ENCODE measurements at regions not wholly inside any gene's neighbourhood (a gene's known extent, or its start where the extent isn't known, plus 50 kb on each side); places are given as distances from the start of the nearest gene placed in this dataset.

GRCh38 chr5:152689250-152689711 is 284.2 kb upstream of the NMUR2 start:
- ATAC-seq (ENCODE audit: low read depth): no peak
- 79% methylated on average over 5 of the region's 5 CpGs for WGBS (ENCODE audit: insufficient coverage)
- H4K20me1 ChIP-seq (ENCODE audit: control insufficient read depth, insufficient read depth, low read length, poor library complexity, severe bottlenecking): no peaks in the 10 kb centered on the region
- CTCF ChIA-PET: no interaction called here
- no peaks in the 10 kb centered on the region for H3K36me3 ChIP-seq (replicated peaks in 1 of 2; ENCODE audit: control extremely low read depth in 1 of 2, control insufficient read depth in 1 of 2, extremely low read depth in 1 of 2, insufficient read depth in 2 of 2, low read length in 1 of 2)
- POLR2A ChIA-PET: no interaction called here
- no peaks in the 10 kb centered on the region for H3K79me2 ChIP-seq (ENCODE audit: control insufficient read depth, insufficient read depth, low read length)
- peaks cover 0 to 10% (median 0%) of the 10 kb centered on the region in 3 donors for H3K9me3 ChIP-seq (ENCODE audit: control extremely low read depth in 1 of 3, control insufficient read depth in 2 of 3, insufficient read depth in 1 of 3, low read length in 2 of 3)
- H3K27me3 ChIP-seq (replicated peaks in 1 of 4; ENCODE audit: control extremely low read depth in 1 of 4, control insufficient read depth in 3 of 4, insufficient read depth in 4 of 4, low read length in 3 of 4): no peaks in the 10 kb centered on the region
- H3K9me3 Mint-ChIP-seq (ENCODE audit: insufficient read depth): peaks cover 3% of the 10 kb centered on the region
- H3K4me3 Mint-ChIP-seq: no peak overlapping the region
- H3K27ac ChIP-seq (ENCODE audit: low read length in 2 of 2): no peak overlapping the region
- no peak for DNase-seq
- H3K27me3 Mint-ChIP-seq: no peaks in the 10 kb centered on the region
- H3K4me1 Mint-ChIP-seq: no peaks in the 10 kb centered on the region
- no peak overlapping the region for H3K9ac ChIP-seq (ENCODE audit: low read length)
- no peak overlapping the region for H2AFZ ChIP-seq (ENCODE audit: insufficient read depth, low read depth, low read length, poor library complexity, severe bottlenecking)
- no peak overlapping the region for H3K4me2 ChIP-seq (replicated peaks; ENCODE audit: low read depth, low read length, poor library complexity, severe bottlenecking)
- no peak overlapping the region for H3K27ac Mint-ChIP-seq
- H3K4me1 ChIP-seq (ENCODE audit: control insufficient read depth in 2 of 2, insufficient read depth in 2 of 2, low read length in 2 of 2): no peaks in the 10 kb centered on the region
- intact Hi-C loops (cut with micrococcal nuclease): no loop called here
- no peak overlapping the region for H3K4me3 ChIP-seq (ENCODE audit: control extremely low read depth in 1 of 5, extremely low read depth in 1 of 5, insufficient read depth in 1 of 5, low read depth in 2 of 5, low read length in 4 of 5)
- TF ChIP-seq EZH2 (IDR thresholded peaks at IDR 0.05; ENCODE audit: borderline replicate concordance, insufficient read depth, low read depth, low read length, poor library complexity, severe bottlenecking) (no peak), CTCF (IDR thresholded peaks at IDR 0.05) (no peak)

GRCh38 chr5:152694231-152694630 is 289.2 kb upstream of the NMUR2 start:
- ChIA-PET CTCF (no interaction called here), POLR2A (no interaction called here)
- intact Hi-C loops (cut with micrococcal nuclease): no loop called here
- H3K9me3 Mint-ChIP-seq (ENCODE audit: insufficient read depth): peaks cover 2% of the 10 kb centered on the region
- DNase-seq (no peak), ATAC-seq (ENCODE audit: low read depth) (no peak)
- WGBS (ENCODE audit: insufficient coverage): no CpG with 5 or more reads among the region's 2 CpGs
- no peak overlapping the region for H2AFZ ChIP-seq (ENCODE audit: insufficient read depth, low read depth, low read length, poor library complexity, severe bottlenecking)
- no peak overlapping the region for H3K4me3 ChIP-seq (ENCODE audit: control extremely low read depth in 1 of 5, extremely low read depth in 1 of 5, insufficient read depth in 1 of 5, low read depth in 2 of 5, low read length in 4 of 5)
- no peaks in the 10 kb centered on the region for H3K36me3 ChIP-seq (replicated peaks in 1 of 2; ENCODE audit: control extremely low read depth in 1 of 2, control insufficient read depth in 1 of 2, extremely low read depth in 1 of 2, insufficient read depth in 2 of 2, low read length in 1 of 2)
- no peaks in the 10 kb centered on the region for H3K79me2 ChIP-seq (ENCODE audit: control insufficient read depth, insufficient read depth, low read length)
- no peak overlapping the region for H3K27ac Mint-ChIP-seq
- no peak overlapping the region for H3K27ac ChIP-seq (ENCODE audit: low read length in 2 of 2)
- TF ChIP-seq EZH2 (IDR thresholded peaks at IDR 0.05; ENCODE audit: borderline replicate concordance, insufficient read depth, low read depth, low read length, poor library complexity, severe bottlenecking) (no peak), CTCF (IDR thresholded peaks at IDR 0.05) (no peak)
- no peak overlapping the region for H3K9ac ChIP-seq (ENCODE audit: low read length)
- no peak overlapping the region for H3K4me2 ChIP-seq (replicated peaks; ENCODE audit: low read depth, low read length, poor library complexity, severe bottlenecking)
- H3K4me3 Mint-ChIP-seq: no peak overlapping the region
- no peaks in the 10 kb centered on the region for H3K27me3 ChIP-seq (replicated peaks in 1 of 4; ENCODE audit: control extremely low read depth in 1 of 4, control insufficient read depth in 3 of 4, insufficient read depth in 4 of 4, low read length in 3 of 4)
- no peaks in the 10 kb centered on the region for H3K4me1 Mint-ChIP-seq
- H3K4me1 ChIP-seq (ENCODE audit: control insufficient read depth in 2 of 2, insufficient read depth in 2 of 2, low read length in 2 of 2): no peaks in the 10 kb centered on the region
- no peaks in the 10 kb centered on the region for H4K20me1 ChIP-seq (ENCODE audit: control insufficient read depth, insufficient read depth, low read length, poor library complexity, severe bottlenecking)
- peaks cover 0 to 4% (median 0%) of the 10 kb centered on the region in 3 donors for H3K9me3 ChIP-seq (ENCODE audit: control extremely low read depth in 1 of 3, control insufficient read depth in 2 of 3, insufficient read depth in 1 of 3, low read length in 2 of 3)
- no peaks in the 10 kb centered on the region for H3K27me3 Mint-ChIP-seq
